ENCODE measurements at regions not wholly inside any gene's neighbourhood (a gene's known extent, or its start where the extent isn't known, plus 50 kb on each side); places are given as distances from the start of the nearest gene placed in this dataset.

- CTCF ChIA-PET, result interaction anchor here (1.6 kb wide), 1 partner anchor 12 kb away, joined by 4 read pairs; no protein-coding TSS in a partner anchor
Measured at GRCh38 chr6:170461111-170461510, 92.0 kb downstream of the PSMB1 start.

GRCh38 chr6:170460641-170461040, 92.5 kb downstream of the PSMB1 start:
- Histone ChIP-seq H3K27ac (ENCODE audit: insufficient read depth in 1 of 2, low read depth in 1 of 2, low read length in 2 of 2, poor library complexity in 1 of 2, severe bottlenecking in 2 of 2) (no peak overlapping the region), H3K4me1 (ENCODE audit: control extremely low read depth in 1 of 4, control insufficient read depth in 4 of 4, insufficient read depth in 4 of 4, low read length in 3 of 4) (peaks cover 8 to 12% (median 10%) of the 10 kb centered on the region in 4 experiments), H3K36me3 (ENCODE audit: control insufficient read depth in 4 of 4, insufficient read depth in 4 of 4, low read length in 3 of 4) (no peaks in the 10 kb centered on the region), H3K4me3 (ENCODE audit: control insufficient read depth in 1 of 7, extremely low read depth in 1 of 7, insufficient read depth in 4 of 7, low read depth in 2 of 7, low read length in 6 of 7) (no peak overlapping the region), H3K27me3 (replicated peaks in 2 of 5; ENCODE audit: control insufficient read depth in 4 of 5, insufficient read depth in 5 of 5, low read length in 4 of 5) (peaks cover 0 to 1% (median 0%) of the 10 kb centered on the region in 5 experiments), H3K9me3 (ENCODE audit: control extremely low read depth in 1 of 5, control insufficient read depth in 4 of 5, insufficient read depth in 2 of 5, low read depth in 1 of 5, low read length in 4 of 5) (peaks cover 0 to under 1% (median 0%) of the 10 kb centered on the region in 5 experiments)
- CTCF ChIA-PET, result interaction anchor here (1.6 kb wide), 1 partner anchor 12 kb away, joined by 4 read pairs; no protein-coding TSS in a partner anchor
- POLR2A ChIA-PET, result no interaction called here
- WGBS (ENCODE audit: insufficient coverage), result 92% methylated on average over 3 of the region's 7 CpGs
- DNase-seq, result no peak

More at GRCh38 chr6:170461111-170461510, 92.0 kb downstream of the PSMB1 start:
- DNase-seq, result no peak
- H3K9me3 ChIP-seq (ENCODE audit: control extremely low read depth in 1 of 5, control insufficient read depth in 4 of 5, insufficient read depth in 2 of 5, low read depth in 1 of 5, low read length in 4 of 5), result peaks cover 0 to 4% (median 3%) of the 10 kb centered on the region in 5 experiments
- no peaks in the 10 kb centered on the region for H3K36me3 ChIP-seq (ENCODE audit: control insufficient read depth in 4 of 4, insufficient read depth in 4 of 4, low read length in 3 of 4)
- H3K4me1 ChIP-seq (ENCODE audit: control extremely low read depth in 1 of 4, control insufficient read depth in 4 of 4, insufficient read depth in 4 of 4, low read length in 3 of 4), result peaks cover 8 to 12% (median 10%) of the 10 kb centered on the region in 4 experiments
- no peak overlapping the region for H3K4me3 ChIP-seq (ENCODE audit: control insufficient read depth in 1 of 7, extremely low read depth in 1 of 7, insufficient read depth in 4 of 7, low read depth in 2 of 7, low read length in 6 of 7)
- POLR2A ChIA-PET, result no interaction called here
- H3K27me3 ChIP-seq (replicated peaks in 2 of 5; ENCODE audit: control insufficient read depth in 4 of 5, insufficient read depth in 5 of 5, low read length in 4 of 5), result peaks cover 0 to 1% (median 0%) of the 10 kb centered on the region in 5 experiments
- WGBS (ENCODE audit: insufficient coverage), result 95% methylated on average over 9 of the region's 10 CpGs
- no peak overlapping the region for H3K27ac ChIP-seq (ENCODE audit: insufficient read depth in 1 of 2, low read depth in 1 of 2, low read length in 2 of 2, poor library complexity in 1 of 2, severe bottlenecking in 2 of 2)

- POLR2A ChIA-PET, result no interaction called here
- Histone ChIP-seq H3K27me3 (replicated peaks in 2 of 5; ENCODE audit: control insufficient read depth in 4 of 5, insufficient read depth in 5 of 5, low read length in 4 of 5) (peaks cover 0 to 1% (median 0%) of the 10 kb centered on the region in 5 experiments), H3K27ac (ENCODE audit: insufficient read depth in 1 of 2, low read depth in 1 of 2, low read length in 2 of 2, poor library complexity in 1 of 2, severe bottlenecking in 2 of 2) (no peak overlapping the region), H3K9me3 (ENCODE audit: control extremely low read depth in 1 of 5, control insufficient read depth in 4 of 5, insufficient read depth in 2 of 5, low read depth in 1 of 5, low read length in 4 of 5) (no peaks in the 10 kb centered on the region), H3K4me3 (ENCODE audit: control insufficient read depth in 1 of 7, extremely low read depth in 1 of 7, insufficient read depth in 4 of 7, low read depth in 2 of 7, low read length in 6 of 7) (peak overlapping the region in 5 of 7 experiments; percentile 22 to 73 (median 56)), H3K36me3 (ENCODE audit: control insufficient read depth in 4 of 4, insufficient read depth in 4 of 4, low read length in 3 of 4) (no peaks in the 10 kb centered on the region), H3K4me1 (ENCODE audit: control extremely low read depth in 1 of 4, control insufficient read depth in 4 of 4, insufficient read depth in 4 of 4, low read length in 3 of 4) (peaks cover 8 to 12% (median 10%) of the 10 kb centered on the region in 4 experiments)
- DNase-seq, result peak; percentile 58 to 94 (median 85)
- WGBS (ENCODE audit: insufficient coverage), result 24% methylated on average over 5 of the region's 6 CpGs
- CTCF ChIA-PET, result no interaction called here
Measured at GRCh38 chr6:170459451-170459850, 93.7 kb downstream of the PSMB1 start.

- Histone ChIP-seq H3K4me1 (ENCODE audit: control extremely low read depth in 1 of 4, control insufficient read depth in 4 of 4, insufficient read depth in 4 of 4, low read length in 3 of 4) (peaks cover 8 to 12% (median 10%) of the 10 kb centered on the region in 4 experiments), H3K27me3 (replicated peaks in 2 of 5; ENCODE audit: control insufficient read depth in 4 of 5, insufficient read depth in 5 of 5, low read length in 4 of 5) (peaks cover 0 to 1% (median 0%) of the 10 kb centered on the region in 5 experiments), H3K4me3 (ENCODE audit: control insufficient read depth in 1 of 7, extremely low read depth in 1 of 7, insufficient read depth in 4 of 7, low read depth in 2 of 7, low read length in 6 of 7) (no peak overlapping the region), H3K9me3 (ENCODE audit: control extremely low read depth in 1 of 5, control insufficient read depth in 4 of 5, insufficient read depth in 2 of 5, low read depth in 1 of 5, low read length in 4 of 5) (no peaks in the 10 kb centered on the region), H3K36me3 (ENCODE audit: control insufficient read depth in 4 of 4, insufficient read depth in 4 of 4, low read length in 3 of 4) (no peaks in the 10 kb centered on the region), H3K27ac (ENCODE audit: insufficient read depth in 1 of 2, low read depth in 1 of 2, low read length in 2 of 2, poor library complexity in 1 of 2, severe bottlenecking in 2 of 2) (no peak overlapping the region)
- ChIA-PET CTCF (no interaction called here), POLR2A (interaction anchor here (0.5 kb wide), 1 partner anchor 94 kb away, joined by 3 read pairs; no protein-coding TSS in a partner anchor)
- WGBS (ENCODE audit: insufficient coverage), result 99% methylated on average over 10 of the region's 11 CpGs
- DNase-seq, result peak in 2 of 3 donors; percentile 5 to 34
Measured at GRCh38 chr6:170456886-170457698, 96.0 kb downstream of the PSMB1 start.
